ENCODE measurements at regions not wholly inside any gene's neighbourhood (a gene's known extent, or its start where the extent isn't known, plus 50 kb on each side); places are given as distances from the start of the nearest gene placed in this dataset.
"Not testable (repeated sequence)": the region's sequence is repeated elsewhere in the genome, so short reads cannot be mapped to it uniquely, and the experiment has no call there.

- not testable (repeated sequence) for H3K9me3 ChIP-seq (ENCODE audit: insufficient read depth, low read depth, low read length); H3K4me3 ChIP-seq (ENCODE audit: low read length); H3K9ac ChIP-seq (ENCODE audit: low read depth, low read length); H3K4me1 ChIP-seq (ENCODE audit: insufficient read depth, low read length); H3K27ac ChIP-seq (ENCODE audit: low read length); H3K36me3 ChIP-seq (ENCODE audit: insufficient read depth, low read depth, low read length); H3K27me3 ChIP-seq (ENCODE audit: insufficient read depth, low read length)
Observed at GRCh38 chr22:23443905-23444304, 136.2 kb downstream of the IGLL1 start.

GRCh38 chr22:23439581-23439980 lies 140.5 kb downstream of the IGLL1 start:
- not testable (repeated sequence) for H3K36me3 ChIP-seq (ENCODE audit: insufficient read depth, low read depth, low read length); H3K9me3 ChIP-seq (ENCODE audit: insufficient read depth, low read depth, low read length); H3K27me3 ChIP-seq (ENCODE audit: insufficient read depth, low read length); H3K4me3 ChIP-seq (ENCODE audit: low read length); H3K4me1 ChIP-seq (ENCODE audit: insufficient read depth, low read length); H3K9ac ChIP-seq (ENCODE audit: low read depth, low read length); H3K27ac ChIP-seq (ENCODE audit: low read length)

- Histone ChIP-seq H3K9ac (ENCODE audit: low read depth, low read length) (no peak overlapping the region), H3K9me3 (ENCODE audit: insufficient read depth, low read depth, low read length) (no peaks in the 10 kb centered on the region), H3K27me3 (ENCODE audit: insufficient read depth, low read length) (no peaks in the 10 kb centered on the region), H3K36me3 (ENCODE audit: insufficient read depth, low read depth, low read length) (no peaks in the 10 kb centered on the region), H3K4me1 (ENCODE audit: insufficient read depth, low read length) (no peaks in the 10 kb centered on the region; the same call in 1 of the 2 replicates), H3K4me3 (ENCODE audit: low read length) (no peak overlapping the region), H3K27ac (ENCODE audit: low read length) (no peak overlapping the region)
Observed at GRCh38 chr22:23438216-23438615, 141.9 kb downstream of the IGLL1 start.

GRCh38 chr22:23437779-23438178 lies 142.3 kb downstream of the IGLL1 start:
- no peaks in the 10 kb centered on the region for H3K9me3 ChIP-seq (ENCODE audit: insufficient read depth, low read depth, low read length)
- no peaks in the 10 kb centered on the region for H3K27me3 ChIP-seq (ENCODE audit: insufficient read depth, low read length)
- H3K9ac ChIP-seq (ENCODE audit: low read depth, low read length): no peak overlapping the region
- H3K4me3 ChIP-seq (ENCODE audit: low read length): no peak overlapping the region
- H3K27ac ChIP-seq (ENCODE audit: low read length): no peak overlapping the region
- no peaks in the 10 kb centered on the region for H3K36me3 ChIP-seq (ENCODE audit: insufficient read depth, low read depth, low read length)
- no peaks in the 10 kb centered on the region; the same call in 1 of the 2 replicates for H3K4me1 ChIP-seq (ENCODE audit: insufficient read depth, low read length)

- not testable (repeated sequence) for H3K4me3 ChIP-seq (ENCODE audit: low read length); H3K27me3 ChIP-seq (ENCODE audit: insufficient read depth, low read length); H3K27ac ChIP-seq (ENCODE audit: low read length); H3K9me3 ChIP-seq (ENCODE audit: insufficient read depth, low read depth, low read length); H3K9ac ChIP-seq (ENCODE audit: low read depth, low read length); H3K4me1 ChIP-seq (ENCODE audit: insufficient read depth, low read length); H3K36me3 ChIP-seq (ENCODE audit: insufficient read depth, low read depth, low read length)
Observed at GRCh38 chr22:23437107-23437395, 143.0 kb downstream of the IGLL1 start.

- H3K9me3 ChIP-seq (ENCODE audit: insufficient read depth, low read depth, low read length); H3K9ac ChIP-seq (ENCODE audit: low read depth, low read length); H3K36me3 ChIP-seq (ENCODE audit: insufficient read depth, low read depth, low read length); H3K4me1 ChIP-seq (ENCODE audit: insufficient read depth, low read length); H3K27me3 ChIP-seq (ENCODE audit: insufficient read depth, low read length); H3K4me3 ChIP-seq (ENCODE audit: low read length); H3K27ac ChIP-seq (ENCODE audit: low read length): not testable (repeated sequence)
Observed at GRCh38 chr22:23436354-23437106, 143.6 kb downstream of the IGLL1 start.

- not testable (repeated sequence) for H3K9ac ChIP-seq (ENCODE audit: low read depth, low read length); H3K4me1 ChIP-seq (ENCODE audit: insufficient read depth, low read length); H3K36me3 ChIP-seq (ENCODE audit: insufficient read depth, low read depth, low read length); H3K27ac ChIP-seq (ENCODE audit: low read length); H3K27me3 ChIP-seq (ENCODE audit: insufficient read depth, low read length); H3K4me3 ChIP-seq (ENCODE audit: low read length); H3K9me3 ChIP-seq (ENCODE audit: insufficient read depth, low read depth, low read length)
Observed at GRCh38 chr22:23435186-23435585, 144.9 kb downstream of the IGLL1 start.

GRCh38 chr22:23434198-23434830 lies 145.8 kb downstream of the IGLL1 start:
- not testable (repeated sequence) for H3K27me3 ChIP-seq (ENCODE audit: insufficient read depth, low read length); H3K27ac ChIP-seq (ENCODE audit: low read length); H3K9me3 ChIP-seq (ENCODE audit: insufficient read depth, low read depth, low read length); H3K9ac ChIP-seq (ENCODE audit: low read depth, low read length); H3K4me3 ChIP-seq (ENCODE audit: low read length); H3K4me1 ChIP-seq (ENCODE audit: insufficient read depth, low read length); H3K36me3 ChIP-seq (ENCODE audit: insufficient read depth, low read depth, low read length)

GRCh38 chr22:23433127-23434005 lies 146.7 kb downstream of the IGLL1 start:
- not testable (repeated sequence) for H3K27me3 ChIP-seq (ENCODE audit: insufficient read depth, low read length); H3K9me3 ChIP-seq (ENCODE audit: insufficient read depth, low read depth, low read length); H3K27ac ChIP-seq (ENCODE audit: low read length); H3K36me3 ChIP-seq (ENCODE audit: insufficient read depth, low read depth, low read length); H3K9ac ChIP-seq (ENCODE audit: low read depth, low read length); H3K4me1 ChIP-seq (ENCODE audit: insufficient read depth, low read length)
- H3K4me3 ChIP-seq (ENCODE audit: low read length): peak overlapping the region; percentile 43; the same call in 1 of the 2 replicates

GRCh38 chr22:23432719-23433118 lies 147.4 kb downstream of the IGLL1 start:
- not testable (repeated sequence) for H3K9ac ChIP-seq (ENCODE audit: low read depth, low read length); H3K27ac ChIP-seq (ENCODE audit: low read length); H3K27me3 ChIP-seq (ENCODE audit: insufficient read depth, low read length); H3K4me3 ChIP-seq (ENCODE audit: low read length); H3K4me1 ChIP-seq (ENCODE audit: insufficient read depth, low read length); H3K36me3 ChIP-seq (ENCODE audit: insufficient read depth, low read depth, low read length)
- peaks cover 13% of the 10 kb centered on the region for H3K9me3 ChIP-seq (ENCODE audit: insufficient read depth, low read depth, low read length)

GRCh38 chr22:23431337-23432072 lies 148.6 kb downstream of the IGLL1 start:
- H3K4me3 ChIP-seq (ENCODE audit: low read length): no peak overlapping the region
- no peaks in the 10 kb centered on the region for H3K27me3 ChIP-seq (ENCODE audit: insufficient read depth, low read length)
- H3K36me3 ChIP-seq (ENCODE audit: insufficient read depth, low read depth, low read length): no peaks in the 10 kb centered on the region
- H3K9ac ChIP-seq (ENCODE audit: low read depth, low read length): no peak overlapping the region
- H3K27ac ChIP-seq (ENCODE audit: low read length): no peak overlapping the region
- H3K9me3 ChIP-seq (ENCODE audit: insufficient read depth, low read depth, low read length): peaks cover 15% of the 10 kb centered on the region
- 0 out of 2 replicates have a peak, but pooled peaks cover 2% of the 10 kb centered on the region for H3K4me1 ChIP-seq (ENCODE audit: insufficient read depth, low read length)

All from iPS-20b (cell line).